ENCODE measurements at regions not wholly inside any gene's neighbourhood (a gene's known extent, or its start where the extent isn't known, plus 50 kb on each side); places are given as distances from the start of the nearest gene placed in this dataset.

DNA sequence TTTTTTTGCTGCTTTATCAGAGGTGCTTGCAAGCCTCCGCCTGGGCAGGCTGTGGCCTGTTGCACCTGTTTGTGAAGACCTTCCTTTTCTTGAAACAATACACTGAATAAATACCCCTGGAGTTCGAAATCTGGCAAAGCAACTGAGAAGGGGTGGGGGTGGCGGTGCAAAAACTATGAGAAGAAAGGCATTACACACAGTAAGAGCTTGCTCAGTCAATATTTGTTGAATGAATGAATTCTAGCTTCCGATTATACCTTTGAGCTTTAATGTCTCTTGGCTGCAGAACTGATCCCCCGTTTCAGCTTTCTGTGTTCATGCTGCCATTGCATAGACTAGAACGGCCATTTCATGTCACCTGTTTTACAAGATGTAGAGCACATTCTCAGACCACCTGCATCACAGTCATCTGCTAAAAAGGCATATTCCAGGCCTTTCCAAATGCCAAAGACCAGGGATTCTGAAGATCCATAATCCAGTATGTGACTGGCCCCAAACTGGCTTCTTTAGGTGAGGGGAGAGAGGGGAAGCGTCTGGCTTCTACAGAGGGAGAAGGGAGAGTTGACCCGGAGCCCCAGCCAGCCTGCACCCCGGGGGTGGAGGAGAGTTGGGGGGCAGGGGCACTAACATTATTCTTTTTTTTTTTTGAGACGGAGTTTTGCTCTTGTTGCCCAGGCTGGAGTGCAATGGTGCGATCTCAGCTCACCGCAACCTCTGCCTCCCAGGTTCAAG, 111.5 kb downstream of the ETS2 start:
- TF ChIP-seq, protein P1, sequence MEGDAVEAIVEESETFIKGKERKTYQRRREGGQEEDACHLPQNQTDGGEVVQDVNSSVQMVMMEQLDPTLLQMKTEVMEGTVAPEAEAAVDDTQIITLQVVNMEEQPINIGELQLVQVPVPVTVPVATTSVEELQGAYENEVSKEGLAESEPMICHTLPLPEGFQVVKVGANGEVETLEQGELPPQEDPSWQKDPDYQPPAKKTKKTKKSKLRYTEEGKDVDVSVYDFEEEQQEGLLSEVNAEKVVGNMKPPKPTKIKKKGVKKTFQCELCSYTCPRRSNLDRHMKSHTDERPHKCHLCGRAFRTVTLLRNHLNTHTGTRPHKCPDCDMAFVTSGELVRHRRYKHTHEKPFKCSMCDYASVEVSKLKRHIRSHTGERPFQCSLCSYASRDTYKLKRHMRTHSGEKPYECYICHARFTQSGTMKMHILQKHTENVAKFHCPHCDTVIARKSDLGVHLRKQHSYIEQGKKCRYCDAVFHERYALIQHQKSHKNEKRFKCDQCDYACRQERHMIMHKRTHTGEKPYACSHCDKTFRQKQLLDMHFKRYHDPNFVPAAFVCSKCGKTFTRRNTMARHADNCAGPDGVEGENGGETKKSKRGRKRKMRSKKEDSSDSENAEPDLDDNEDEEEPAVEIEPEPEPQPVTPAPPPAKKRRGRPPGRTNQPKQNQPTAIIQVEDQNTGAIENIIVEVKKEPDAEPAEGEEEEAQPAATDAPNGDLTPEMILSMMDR (IDR thresholded peaks at IDR 0.05): no peak
- TF ChIP-seq POLR2A (IDR thresholded peaks at IDR 0.05): no peak
- no peak for TF ChIP-seq EP300 (IDR thresholded peaks at IDR 0.05)
- TF ChIP-seq POLR2AphosphoS5 (IDR thresholded peaks at IDR 0.05): no peak

Measured in upper lobe of left lung (tissue), 4 donors.